Fibroblast of pulmonary artery (primary cell): ENCODE measurements at regions not wholly inside any gene's neighbourhood (a gene's known extent, or its start where the extent isn't known, plus 50 kb on each side); places are given as distances from the start of the nearest gene placed in this dataset.
"Not testable (repeated sequence)": the region's sequence is repeated elsewhere in the genome, so short reads cannot be mapped to it uniquely, and the experiment has no call there.

Experiments used
- DNase-seq: peaks from one replicate; pipeline ENCODE4 v3.0.0-alpha.2; 2010; ENCODE audit warnings: low read depth
- H3K4me3 ChIP-seq: replicated peaks from 2 replicates; pipeline ENCODE4 v1.5.1; 2011; ENCODE audit warnings: low read depth, mild to moderate bottlenecking, control low read depth, low read length, moderate library complexity
- CTCF ChIP-seq: IDR thresholded peaks from 2 replicates; pipeline ENCODE4 v1.5.1; 2011; ENCODE audit warnings: mild to moderate bottlenecking, control low read depth, low read length, inconsistent platforms; ENCODE audit errors: missing control alignments

GRCh38 chr1:197985351-197985750 lies 68.2 kb downstream of the LHX9 start:
- no peak for DNase-seq

GRCh38 chr1:197986817-197987216 lies 69.6 kb downstream of the LHX9 start:
- no peak for DNase-seq
- TF ChIP-seq CTCF, result no peak
- H3K4me3 ChIP-seq, result no peak overlapping the region

More at GRCh38 chr1:197985351-197985750, 68.2 kb downstream of the LHX9 start:
- no peak overlapping the region for H3K4me3 ChIP-seq
- TF ChIP-seq CTCF, result no peak

- H3K4me3 ChIP-seq, result no peak overlapping the region
- no peak for TF ChIP-seq CTCF
- no peak for DNase-seq
These were observed 70.1 kb downstream of the LHX9 start for GRCh38 chr1:197987294-197987693.

- DNase-seq, H3K4me3 ChIP-seq: not testable (repeated sequence)
These were observed 71.4 kb downstream of the LHX9 start for GRCh38 chr1:197988581-197988980.

GRCh38 chr1:197989058-197989457 lies 71.9 kb downstream of the LHX9 start:
- H3K4me3 ChIP-seq, result no peak overlapping the region
- no peak for DNase-seq
- no peak for TF ChIP-seq CTCF

- H3K4me3 ChIP-seq, result no peak overlapping the region
- DNase-seq, result no peak
- TF ChIP-seq CTCF, result no peak
These were observed 74.4 kb downstream of the LHX9 start for GRCh38 chr1:197991594-197991993.

- DNase-seq, result no peak
- no peak for TF ChIP-seq CTCF
- no peak overlapping the region for H3K4me3 ChIP-seq
These were observed 77.8 kb downstream of the LHX9 start for GRCh38 chr1:197994907-197995407.
